K562 (cell line): ENCODE measurements at regions not wholly inside any gene's neighbourhood (a gene's known extent, or its start where the extent isn't known, plus 50 kb on each side); places are given as distances from the start of the nearest gene placed in this dataset.

Experiments
- ARNT ChIP-seq, 2 experiments: fragments of 450-650 bp; IDR thresholded peaks; 2 replicates each; pipeline ENCODE4 v1.6.1; 2016; ENCODE audit warnings: mild to moderate bottlenecking in 1 of 2
- HDAC1 ChIP-seq, 2 experiments: fragments of 450-650 bp; IDR thresholded peaks; 2 replicates each; pipeline ENCODE4 v1.6.1; 2016 to 2017; ENCODE audit warnings: inconsistent platforms in 1 of 2, mild to moderate bottlenecking in 1 of 2, moderate library complexity in 1 of 2
- HDAC6 ChIP-seq: IDR thresholded peaks from 2 replicates; pipeline ENCODE4 v1.6.1; 2012; ENCODE audit warnings: low read depth, mild to moderate bottlenecking, control low read depth, inconsistent platforms, low read length, moderate library complexity
- NFIC ChIP-seq: fragments of 450-650 bp; IDR thresholded peaks from 2 replicates; pipeline ENCODE4 v1.6.1; 2017; ENCODE audit warnings: mild to moderate bottlenecking, inconsistent platforms
- NFYB ChIP-seq: IDR thresholded peaks from 2 replicates; pipeline ENCODE4 v1.6.1; 2011; ENCODE audit warnings: mild to moderate bottlenecking, moderate library complexity; ENCODE audit not compliant: insufficient read length; ENCODE audit errors: extremely low read depth
- NR2C2 ChIP-seq, 2 experiments: fragments of 200-800 bp in 1 of 2; sonication (Bioruptor generic) in 1 of 2; sonication (generic) in 1 of 2; formaldehyde crosslinking in 1 of 2; IDR thresholded peaks; 2 replicates each; pipeline versions ENCODE4 v1.6.1 to v1.8.0; 2016 to 2022; ENCODE audit warnings: mild to moderate bottlenecking in 1 of 2, missing compliant biosample characterization in 1 of 2, missing genetic modification characterization in 1 of 2, missing genetic modification reagents in 1 of 2
- TAF1 ChIP-seq: IDR thresholded peaks from 2 replicates; pipeline ENCODE4 v1.6.1; 2011; ENCODE audit warnings: mild to moderate bottlenecking, low read length, moderate library complexity; ENCODE audit not compliant: insufficient read depth, control insufficient read depth, severe bottlenecking; ENCODE audit errors: extremely low read depth
- TCF7L2 ChIP-seq: fragments of 150-350 bp; IDR thresholded peaks from 2 replicates; pipeline ENCODE4 v1.6.1; 2016; ENCODE audit warnings: low read depth, mild to moderate bottlenecking, low read length, moderate library complexity
- ZNF830 ChIP-seq: fragments of 250-450 bp; sonication (Bioruptor Pico); IDR thresholded peaks from 2 replicates; pipeline ENCODE4 v1.5.0; 2021; ENCODE audit warnings: mild to moderate bottlenecking
- TF ChIP-seq, protein P1 (sequence below), 3 experiments: IDR thresholded peaks in 2 of 3; conservative IDR thresholded peaks in 1 of 3; 2 replicates each; pipeline ENCODE4 v1.5.1; 2011 to 2012; ENCODE audit warnings: low read length in 3 of 3, mild to moderate bottlenecking in 3 of 3, control low read depth in 2 of 3, improper control_type of control experiment in 1 of 3, inconsistent platforms in 1 of 3, low read depth in 1 of 3, mixed read lengths in 1 of 3, moderate library complexity in 1 of 3; ENCODE audit not compliant: insufficient read depth in 2 of 3
- TF ChIP-seq, protein P2 (sequence below): fragments of 450-650 bp; IDR thresholded peaks from 2 replicates; pipeline ENCODE4 v1.6.1; 2016
- TF ChIP-seq, protein P3 (sequence below): fragments of 200-400 bp; formaldehyde crosslinking; IDR thresholded peaks from 2 replicates; pipeline ENCODE4 v1.6.1; 2017; ENCODE audit warnings: mild to moderate bottlenecking, low read depth, low read length, moderate library complexity
- TF ChIP-seq, protein P4 (sequence below): IDR thresholded peaks from 2 replicates; pipeline ENCODE4 v1.6.1; 2016; ENCODE audit warnings: missing genetic modification characterization, missing compliant biosample characterization

DNA sequence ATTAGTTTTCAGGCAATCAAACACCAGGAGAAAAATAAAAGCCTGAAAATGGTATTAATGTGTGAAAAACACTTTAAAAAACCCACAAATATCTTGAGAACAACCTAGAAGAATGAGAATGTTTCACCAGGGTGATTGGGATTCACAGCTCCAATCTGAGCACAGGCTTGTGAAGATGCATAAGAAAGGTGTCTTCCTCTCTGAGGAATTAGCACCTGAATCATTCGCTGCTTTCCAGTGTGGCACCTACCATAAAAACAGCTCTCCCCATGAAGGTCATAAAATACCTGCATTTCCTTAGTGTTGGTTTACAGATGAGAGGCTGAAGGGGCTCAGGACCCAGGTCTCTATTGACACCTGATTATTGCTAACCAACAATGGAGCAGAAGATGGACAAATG, 499.7 kb upstream of the KLHL29 start:
- TF ChIP-seq, protein P1, sequence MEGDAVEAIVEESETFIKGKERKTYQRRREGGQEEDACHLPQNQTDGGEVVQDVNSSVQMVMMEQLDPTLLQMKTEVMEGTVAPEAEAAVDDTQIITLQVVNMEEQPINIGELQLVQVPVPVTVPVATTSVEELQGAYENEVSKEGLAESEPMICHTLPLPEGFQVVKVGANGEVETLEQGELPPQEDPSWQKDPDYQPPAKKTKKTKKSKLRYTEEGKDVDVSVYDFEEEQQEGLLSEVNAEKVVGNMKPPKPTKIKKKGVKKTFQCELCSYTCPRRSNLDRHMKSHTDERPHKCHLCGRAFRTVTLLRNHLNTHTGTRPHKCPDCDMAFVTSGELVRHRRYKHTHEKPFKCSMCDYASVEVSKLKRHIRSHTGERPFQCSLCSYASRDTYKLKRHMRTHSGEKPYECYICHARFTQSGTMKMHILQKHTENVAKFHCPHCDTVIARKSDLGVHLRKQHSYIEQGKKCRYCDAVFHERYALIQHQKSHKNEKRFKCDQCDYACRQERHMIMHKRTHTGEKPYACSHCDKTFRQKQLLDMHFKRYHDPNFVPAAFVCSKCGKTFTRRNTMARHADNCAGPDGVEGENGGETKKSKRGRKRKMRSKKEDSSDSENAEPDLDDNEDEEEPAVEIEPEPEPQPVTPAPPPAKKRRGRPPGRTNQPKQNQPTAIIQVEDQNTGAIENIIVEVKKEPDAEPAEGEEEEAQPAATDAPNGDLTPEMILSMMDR (IDR thresholded peaks at IDR 0.05 in 2 of 3, conservative IDR thresholded peaks at IDR 0.05 in 1 of 3; ENCODE audit: insufficient read depth in 2 of 3, low read depth in 1 of 3, low read length in 3 of 3): no peak
- TF ChIP-seq, protein P2, sequence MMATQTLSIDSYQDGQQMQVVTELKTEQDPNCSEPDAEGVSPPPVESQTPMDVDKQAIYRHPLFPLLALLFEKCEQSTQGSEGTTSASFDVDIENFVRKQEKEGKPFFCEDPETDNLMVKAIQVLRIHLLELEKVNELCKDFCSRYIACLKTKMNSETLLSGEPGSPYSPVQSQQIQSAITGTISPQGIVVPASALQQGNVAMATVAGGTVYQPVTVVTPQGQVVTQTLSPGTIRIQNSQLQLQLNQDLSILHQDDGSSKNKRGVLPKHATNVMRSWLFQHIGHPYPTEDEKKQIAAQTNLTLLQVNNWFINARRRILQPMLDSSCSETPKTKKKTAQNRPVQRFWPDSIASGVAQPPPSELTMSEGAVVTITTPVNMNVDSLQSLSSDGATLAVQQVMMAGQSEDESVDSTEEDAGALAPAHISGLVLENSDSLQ: no peak
- TF ChIP-seq HDAC6: no peak
- TF ChIP-seq HDAC1 (IDR thresholded peaks at IDR 0.05): no peak
- TF ChIP-seq NFIC: no peak
- TF ChIP-seq, protein P3, sequence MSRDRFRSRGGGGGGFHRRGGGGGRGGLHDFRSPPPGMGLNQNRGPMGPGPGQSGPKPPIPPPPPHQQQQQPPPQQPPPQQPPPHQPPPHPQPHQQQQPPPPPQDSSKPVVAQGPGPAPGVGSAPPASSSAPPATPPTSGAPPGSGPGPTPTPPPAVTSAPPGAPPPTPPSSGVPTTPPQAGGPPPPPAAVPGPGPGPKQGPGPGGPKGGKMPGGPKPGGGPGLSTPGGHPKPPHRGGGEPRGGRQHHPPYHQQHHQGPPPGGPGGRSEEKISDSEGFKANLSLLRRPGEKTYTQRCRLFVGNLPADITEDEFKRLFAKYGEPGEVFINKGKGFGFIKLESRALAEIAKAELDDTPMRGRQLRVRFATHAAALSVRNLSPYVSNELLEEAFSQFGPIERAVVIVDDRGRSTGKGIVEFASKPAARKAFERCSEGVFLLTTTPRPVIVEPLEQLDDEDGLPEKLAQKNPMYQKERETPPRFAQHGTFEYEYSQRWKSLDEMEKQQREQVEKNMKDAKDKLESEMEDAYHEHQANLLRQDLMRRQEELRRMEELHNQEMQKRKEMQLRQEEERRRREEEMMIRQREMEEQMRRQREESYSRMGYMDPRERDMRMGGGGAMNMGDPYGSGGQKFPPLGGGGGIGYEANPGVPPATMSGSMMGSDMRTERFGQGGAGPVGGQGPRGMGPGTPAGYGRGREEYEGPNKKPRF: no peak
- no peak for TF ChIP-seq NR2C2 (CRISPR knock-in tag; IDR thresholded peaks at IDR 0.05)
- no peak for TF ChIP-seq NR2C2 (tag; IDR thresholded peaks at IDR 0.05)
- TF ChIP-seq TAF1: no peak
- TF ChIP-seq, protein P4, sequence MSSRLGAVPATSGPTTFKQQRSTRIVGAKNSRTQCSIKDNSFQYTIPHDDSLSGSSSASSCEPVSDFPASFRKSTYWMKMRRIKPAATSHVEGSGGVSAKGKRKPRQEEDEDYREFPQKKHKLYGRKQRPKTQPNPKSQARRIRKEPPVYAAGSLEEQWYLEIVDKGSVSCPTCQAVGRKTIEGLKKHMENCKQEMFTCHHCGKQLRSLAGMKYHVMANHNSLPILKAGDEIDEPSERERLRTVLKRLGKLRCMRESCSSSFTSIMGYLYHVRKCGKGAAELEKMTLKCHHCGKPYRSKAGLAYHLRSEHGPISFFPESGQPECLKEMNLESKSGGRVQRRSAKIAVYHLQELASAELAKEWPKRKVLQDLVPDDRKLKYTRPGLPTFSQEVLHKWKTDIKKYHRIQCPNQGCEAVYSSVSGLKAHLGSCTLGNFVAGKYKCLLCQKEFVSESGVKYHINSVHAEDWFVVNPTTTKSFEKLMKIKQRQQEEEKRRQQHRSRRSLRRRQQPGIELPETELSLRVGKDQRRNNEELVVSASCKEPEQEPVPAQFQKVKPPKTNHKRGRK (tag): no peak
- TF ChIP-seq ZNF830 (CRISPR knock-in tag): no peak
- TF ChIP-seq TCF7L2: no peak
- no peak for TF ChIP-seq ARNT (IDR thresholded peaks at IDR 0.05)
- no peak for TF ChIP-seq NFYB
